ENCODE measurements at regions not wholly inside any gene's neighbourhood (a gene's known extent, or its start where the extent isn't known, plus 50 kb on each side); places are given as distances from the start of the nearest gene placed in this dataset.

GRCh38 chr13:62432906-62433305 is 1017.3 kb upstream of the PCDH20 start:
- TF ChIP-seq USF1 (CRISPR knock-in tag; IDR thresholded peaks at IDR 0.05) (no peak), E2F5 (CRISPR knock-in tag; IDR thresholded peaks at IDR 0.05) (no peak), ATF2 (CRISPR knock-in tag; IDR thresholded peaks at IDR 0.05; ENCODE audit: borderline replicate concordance, low read depth) (no peak), CTCF (IDR thresholded peaks at IDR 0.05) (no peak), TEAD4 (CRISPR knock-in tag; IDR thresholded peaks at IDR 0.05) (no peak), CREM (CRISPR knock-in tag; IDR thresholded peaks at IDR 0.05) (no peak), USF2 (CRISPR knock-in tag; IDR thresholded peaks at IDR 0.05) (no peak), ETV6 (CRISPR knock-in tag; IDR thresholded peaks at IDR 0.05) (no peak), ZNF671 (CRISPR knock-in tag; IDR thresholded peaks at IDR 0.05) (no peak), STAT6 (CRISPR knock-in tag; conservative IDR thresholded peaks at IDR 0.05; ENCODE audit: low read depth) (no peak), ZMAT4 (CRISPR knock-in tag; IDR thresholded peaks at IDR 0.05) (no peak), ZBTB43 (CRISPR knock-in tag; IDR thresholded peaks at IDR 0.05) (no peak)
